ENCODE measurements at regions not wholly inside any gene's neighbourhood (a gene's known extent, or its start where the extent isn't known, plus 50 kb on each side); places are given as distances from the start of the nearest gene placed in this dataset.
"Not testable (repeated sequence)": the region's sequence is repeated elsewhere in the genome, so short reads cannot be mapped to it uniquely, and the experiment has no call there.

GRCh38 chr15:38614621-38615020 is 50.0 kb upstream of the RASGRP1 start:
- no peak for DNase-seq

- DNase-seq = no peak
Observed at GRCh38 chr15:38617831-38618230, 53.2 kb upstream of the RASGRP1 start.

GRCh38 chr15:38618242-38618955 is 53.8 kb upstream of the RASGRP1 start:
- no peak for DNase-seq

- no peak for DNase-seq
Observed at GRCh38 chr15:38620098-38620497, 55.5 kb upstream of the RASGRP1 start.

- no peak for DNase-seq
Observed at GRCh38 chr15:38620851-38621594, 56.4 kb upstream of the RASGRP1 start.

GRCh38 chr15:38622304-38622703 is 57.7 kb upstream of the RASGRP1 start:
- no peak for DNase-seq

GRCh38 chr15:38622908-38623307 is 58.3 kb upstream of the RASGRP1 start:
- DNase-seq = no peak

- no peak for DNase-seq
Observed at GRCh38 chr15:38623744-38624143, 59.1 kb upstream of the RASGRP1 start.

- no peak for DNase-seq
Observed at GRCh38 chr15:38624244-38625205, 59.9 kb upstream of the RASGRP1 start.

GRCh38 chr15:38625886-38626285 is 61.3 kb upstream of the RASGRP1 start:
- no peak for DNase-seq

GRCh38 chr15:38626443-38627050 is 61.9 kb upstream of the RASGRP1 start:
- no peak for DNase-seq

- no peak for DNase-seq
Observed at GRCh38 chr15:38627689-38628277, 63.2 kb upstream of the RASGRP1 start.

- no peak for DNase-seq
Observed at GRCh38 chr15:38631119-38632075, 66.8 kb upstream of the RASGRP1 start.

GRCh38 chr15:38635170-38635569 is 70.6 kb upstream of the RASGRP1 start:
- DNase-seq = no peak

GRCh38 chr15:38636597-38636996 is 72.0 kb upstream of the RASGRP1 start:
- DNase-seq = no peak

GRCh38 chr15:38638126-38638525 is 73.5 kb upstream of the RASGRP1 start:
- DNase-seq = no peak

- no peak for DNase-seq
Observed at GRCh38 chr15:38638811-38639210, 74.2 kb upstream of the RASGRP1 start.

GRCh38 chr15:38642689-38643270 is 78.2 kb upstream of the RASGRP1 start:
- DNase-seq = no peak

GRCh38 chr15:38644353-38644752 is 79.7 kb upstream of the RASGRP1 start:
- not testable (repeated sequence) for DNase-seq

- DNase-seq = no peak
Observed at GRCh38 chr15:38646716-38647115, 82.1 kb upstream of the RASGRP1 start.
